GM23248 (cell line): ENCODE measurements at regions not wholly inside any gene's neighbourhood (a gene's known extent, or its start where the extent isn't known, plus 50 kb on each side); places are given as distances from the start of the nearest gene placed in this dataset.
"Not testable (repeated sequence)": the region's sequence is repeated elsewhere in the genome, so short reads cannot be mapped to it uniquely, and the experiment has no call there.

Source experiments
- EZH2 ChIP-seq: fragments of 200-600 bp; sonication (generic); IDR thresholded peaks from 2 replicates; pipeline ENCODE4 v1.6.1; 2018; ENCODE audit warnings: antibody characterized with exemption, mild to moderate bottlenecking; ENCODE audit not compliant: insufficient read depth, poor library complexity, severe bottlenecking
- EZH2phosphoT487 ChIP-seq: fragments of 200-600 bp; sonication (generic); IDR thresholded peaks from 2 replicates; pipeline ENCODE4 v1.6.1; 2018; ENCODE audit warnings: antibody characterized with exemption, moderate library complexity, mild to moderate bottlenecking, low read depth; ENCODE audit not compliant: insufficient read depth

DNA sequence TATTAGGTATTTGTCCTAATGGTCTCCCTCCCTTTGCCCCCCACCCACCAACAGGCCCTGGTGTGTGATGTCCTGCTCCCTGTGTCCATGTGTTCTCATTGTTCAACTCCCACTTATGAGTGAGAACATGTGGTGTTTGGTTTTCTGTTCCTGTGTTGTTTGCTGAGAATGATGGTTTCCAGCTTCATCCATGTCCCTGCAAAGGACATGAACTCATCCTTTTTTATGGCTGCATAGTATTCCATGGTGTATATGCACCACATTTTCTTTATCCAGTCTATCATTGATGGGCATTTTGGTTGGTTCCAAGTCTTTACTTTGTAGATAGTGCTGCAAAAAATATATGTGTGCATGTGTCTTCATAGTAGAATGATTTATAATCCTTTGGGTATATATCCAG lies 81.4 kb upstream of the ZNF536 start:
- TF ChIP-seq EZH2, EZH2phosphoT487: not testable (repeated sequence)
